Astrocyte (in vitro differentiated cells and primary cell): ENCODE measurements at regions not wholly inside any gene's neighbourhood (a gene's known extent, or its start where the extent isn't known, plus 50 kb on each side); places are given as distances from the start of the nearest gene placed in this dataset.

ENCODE experiments used
- DNase-seq: peaks from one replicate; pipeline ENCODE4 v3.0.0-alpha.2; 2010; ENCODE audit warnings: low read depth
- FAIRE-seq: peaks from 2 replicates; lab custom pipeline; 2011; peaks lifted over from hg19 to GRCh38; lab: Jason Lieb, UNC
- H2AFZ ChIP-seq: 2 replicates; pipeline ENCODE4 v1.6.0; 2012; ENCODE audit warnings: low read depth, low read length, inconsistent platforms
- H3K27ac ChIP-seq: 2 replicates; pipeline ENCODE4 v1.5.1; 2011; ENCODE audit warnings: low read depth, low read length, inconsistent platforms
- H3K27me3 ChIP-seq: 2 replicates; pipeline ENCODE4 v1.6.0; 2011; ENCODE audit warnings: low read length, inconsistent platforms; ENCODE audit not compliant: insufficient read depth
- H3K36me3 ChIP-seq: 2 replicates; pipeline ENCODE4 v1.5.1; 2011; ENCODE audit warnings: low read length, inconsistent platforms; ENCODE audit not compliant: insufficient read depth
- H3K4me1 ChIP-seq: 2 replicates; pipeline ENCODE4 v1.5.1; 2011; ENCODE audit warnings: low read length, inconsistent platforms; ENCODE audit not compliant: insufficient read depth
- H3K4me2 ChIP-seq: 2 replicates; pipeline ENCODE4 v1.6.0; 2012; ENCODE audit warnings: low read length, inconsistent platforms
- H3K4me3 ChIP-seq: 2 replicates; pipeline ENCODE4 v1.5.1; 2011; ENCODE audit warnings: low read depth, mild to moderate bottlenecking, low read length, inconsistent platforms; ENCODE audit not compliant: insufficient read depth
- H3K79me2 ChIP-seq: 2 replicates; pipeline ENCODE4 v1.6.0; 2012; ENCODE audit warnings: mild to moderate bottlenecking, low read length, inconsistent platforms; ENCODE audit not compliant: insufficient read depth
- H3K9ac ChIP-seq: 2 replicates; pipeline ENCODE4 v1.6.0; 2012; ENCODE audit warnings: mild to moderate bottlenecking, low read length, inconsistent platforms
- H3K9me3 ChIP-seq: 2 replicates; pipeline ENCODE4 v1.5.1; 2012; ENCODE audit warnings: low read depth, mild to moderate bottlenecking, low read length, inconsistent platforms; ENCODE audit not compliant: insufficient read depth
- H4K20me1 ChIP-seq: 2 replicates; pipeline ENCODE4 v1.6.0; 2012; ENCODE audit warnings: low read length, inconsistent platforms; ENCODE audit not compliant: insufficient read depth
- H3K27ac Mint-ChIP-seq: one replicate; pipeline ENCODE4 v1.8.0; 2021; ENCODE audit warnings: mild to moderate bottlenecking, mixed read lengths; ENCODE audit not compliant: unreplicated experiment
- H3K27me3 Mint-ChIP-seq: one replicate; pipeline ENCODE4 v1.8.0; 2021; ENCODE audit warnings: low read depth, mixed read lengths; ENCODE audit not compliant: unreplicated experiment
- H3K36me3 Mint-ChIP-seq: one replicate; pipeline ENCODE4 v1.8.0; 2021; ENCODE audit warnings: low read depth, mixed read lengths; ENCODE audit not compliant: unreplicated experiment
- H3K4me1 Mint-ChIP-seq: one replicate; pipeline ENCODE4 v1.8.0; 2021; ENCODE audit warnings: low read depth, mixed read lengths; ENCODE audit not compliant: unreplicated experiment
- H3K4me3 Mint-ChIP-seq: one replicate; pipeline ENCODE4 v1.8.0; 2021; ENCODE audit warnings: mild to moderate bottlenecking, moderate library complexity, mixed read lengths; ENCODE audit not compliant: unreplicated experiment
- H3K9me3 Mint-ChIP-seq: one replicate; pipeline ENCODE4 v1.8.0; 2021; ENCODE audit warnings: mild to moderate bottlenecking, mixed read lengths; ENCODE audit not compliant: unreplicated experiment
- CTCF ChIP-seq: IDR thresholded peaks from 2 replicates; pipeline ENCODE4 v1.5.1; 2011; ENCODE audit warnings: low read depth, mild to moderate bottlenecking, inconsistent platforms, low read length, moderate library complexity; ENCODE audit not compliant: insufficient read depth
- EZH2 ChIP-seq: IDR thresholded peaks from 2 replicates; pipeline ENCODE4 v1.6.1; 2012; ENCODE audit warnings: mild to moderate bottlenecking, low read length, inconsistent platforms; ENCODE audit not compliant: insufficient read depth

GRCh38 chr18:59748628-59749360 lies 51.6 kb upstream of the CCBE1 start:
- no peaks in the 10 kb centered on the region for H3K27me3 Mint-ChIP-seq
- H3K27ac Mint-ChIP-seq, result peak overlapping the region; percentile 41
- Histone ChIP-seq H3K79me2 (no peaks in the 10 kb centered on the region), H3K4me1 (peaks cover 18% of the 10 kb centered on the region), H3K4me2 (peak overlapping the region; percentile 40), H3K9ac (peak overlapping the region; percentile 45), H3K27ac (peak overlapping the region; percentile 87), H4K20me1 (no peaks in the 10 kb centered on the region), H3K36me3 (no peaks in the 10 kb centered on the region), H3K9me3 (no peaks in the 10 kb centered on the region), H3K4me3 (no peak overlapping the region), H3K27me3 (no peaks in the 10 kb centered on the region), H2AFZ (no peak overlapping the region)
- no peak overlapping the region for H3K4me3 Mint-ChIP-seq
- FAIRE-seq (peak; percentile 81), DNase-seq (peak; percentile 96)
- H3K9me3 Mint-ChIP-seq, result peaks cover 2% of the 10 kb centered on the region
- TF ChIP-seq EZH2 (no peak), CTCF (no peak)
- H3K36me3 Mint-ChIP-seq, result no peaks in the 10 kb centered on the region
- H3K4me1 Mint-ChIP-seq, result peaks cover 22% of the 10 kb centered on the region
